Frontal cortex (tissue), 3 donors: ENCODE measurements at regions not wholly inside any gene's neighbourhood (a gene's known extent, or its start where the extent isn't known, plus 50 kb on each side); places are given as distances from the start of the nearest gene placed in this dataset.

ENCODE experiments used
- DNase-seq, 2 donors: peaks; one replicate each; pipeline ENCODE4 v3.0.0; 2012; ENCODE audit warnings: low spot score in 2 of 2
- FAIRE-seq: peaks from 2 replicates; lab custom pipeline; 2012; peaks lifted over from hg19 to GRCh38; lab: Jason Lieb, UNC
- donor health status: control.
- donor health status: control.
- donor health status: control.

DNA sequence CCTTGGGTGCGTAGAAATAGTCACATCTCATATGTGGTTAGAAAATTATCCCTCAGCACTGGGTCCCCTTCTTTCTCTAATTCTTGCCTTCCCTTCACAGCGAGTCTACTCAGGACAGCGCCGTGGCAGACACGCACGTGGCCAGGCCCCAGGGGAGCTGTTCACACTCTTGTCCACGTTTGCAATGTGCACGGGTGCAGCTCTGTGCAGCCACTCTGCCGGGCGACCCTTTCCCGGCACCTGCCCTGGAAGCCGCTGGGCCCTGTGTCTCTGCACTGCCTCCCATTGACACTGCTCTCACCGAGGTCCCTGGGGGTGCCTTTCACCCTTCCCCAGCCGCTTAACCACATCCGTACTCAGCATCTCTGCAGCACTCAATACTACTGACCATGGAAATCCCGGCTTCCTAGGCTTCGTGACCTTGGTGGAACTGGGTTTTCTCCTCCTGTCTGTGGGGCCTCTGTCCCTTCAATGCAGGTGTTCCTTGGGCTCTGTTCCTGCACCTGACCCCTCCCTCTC is 104.9 kb downstream of the DACT2 start:
- no peak for DNase-seq

DNA sequence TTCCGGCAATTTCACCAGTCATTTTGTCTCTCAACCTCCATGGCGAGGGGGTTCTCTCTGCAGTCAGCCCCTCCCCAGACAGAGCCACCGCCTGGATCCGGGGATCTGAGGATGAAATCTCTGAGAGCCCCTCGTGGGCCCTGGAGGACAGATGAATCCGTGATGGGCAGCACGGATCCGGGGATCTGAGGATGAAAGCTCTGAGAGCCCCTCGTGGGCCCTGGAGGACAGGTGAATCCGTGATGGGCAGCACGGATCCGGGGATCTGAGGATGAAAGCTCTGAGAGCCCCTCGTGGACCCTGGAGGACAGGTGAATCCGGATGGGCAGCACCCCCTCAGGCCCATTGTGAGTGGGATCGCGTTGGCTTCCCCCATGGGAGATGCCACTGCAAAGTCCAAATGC is 106.5 kb downstream of the DACT2 start:
- FAIRE-seq, result no peak

More for the DNA sequence above, 104.9 kb downstream of the DACT2 start:
- no peak for FAIRE-seq

DNA sequence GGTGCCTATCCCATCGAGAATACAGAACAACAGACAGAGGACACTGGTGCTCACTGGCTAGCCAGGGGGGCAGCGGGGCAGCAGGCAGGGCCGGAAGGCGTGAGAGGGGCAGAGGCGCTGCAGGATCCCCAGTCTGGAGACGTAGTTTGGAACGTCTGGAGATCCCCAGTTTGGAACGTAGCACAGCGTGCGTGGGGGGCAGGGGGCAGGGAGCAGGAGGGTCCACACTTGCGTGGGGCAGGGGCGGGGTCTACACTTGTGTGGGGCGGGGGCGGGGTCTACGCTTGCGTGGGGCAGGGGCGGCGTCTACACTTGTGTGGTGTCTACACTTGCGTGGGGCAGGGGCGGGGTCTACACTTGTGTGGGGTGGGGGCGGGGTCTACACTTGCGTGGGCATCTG is 107.2 kb downstream of the DACT2 start:
- DNase-seq, result no peak
- no peak for FAIRE-seq

More for the DNA sequence above, 106.5 kb downstream of the DACT2 start:
- DNase-seq, result no peak

DNA sequence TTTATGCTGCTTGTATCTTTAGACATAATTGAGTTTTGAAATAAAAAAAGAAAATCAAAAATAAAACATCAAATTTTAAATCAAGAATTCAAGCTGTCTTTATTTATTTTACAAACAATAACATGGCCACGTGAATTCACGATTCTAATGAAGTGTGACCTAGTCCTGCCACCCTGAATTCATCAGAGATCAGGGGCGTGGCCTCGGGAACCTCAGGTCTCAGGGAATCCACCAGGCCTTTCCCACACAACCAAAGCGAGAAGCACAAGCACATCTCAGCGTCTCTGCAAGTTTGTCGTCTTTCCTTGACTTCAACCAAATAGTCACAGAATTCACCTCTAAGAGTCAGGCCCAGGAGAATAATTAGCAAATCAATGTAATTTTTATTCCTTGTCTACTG is 107.9 kb downstream of the DACT2 start:
- FAIRE-seq, result no peak
- no peak for DNase-seq

DNA sequence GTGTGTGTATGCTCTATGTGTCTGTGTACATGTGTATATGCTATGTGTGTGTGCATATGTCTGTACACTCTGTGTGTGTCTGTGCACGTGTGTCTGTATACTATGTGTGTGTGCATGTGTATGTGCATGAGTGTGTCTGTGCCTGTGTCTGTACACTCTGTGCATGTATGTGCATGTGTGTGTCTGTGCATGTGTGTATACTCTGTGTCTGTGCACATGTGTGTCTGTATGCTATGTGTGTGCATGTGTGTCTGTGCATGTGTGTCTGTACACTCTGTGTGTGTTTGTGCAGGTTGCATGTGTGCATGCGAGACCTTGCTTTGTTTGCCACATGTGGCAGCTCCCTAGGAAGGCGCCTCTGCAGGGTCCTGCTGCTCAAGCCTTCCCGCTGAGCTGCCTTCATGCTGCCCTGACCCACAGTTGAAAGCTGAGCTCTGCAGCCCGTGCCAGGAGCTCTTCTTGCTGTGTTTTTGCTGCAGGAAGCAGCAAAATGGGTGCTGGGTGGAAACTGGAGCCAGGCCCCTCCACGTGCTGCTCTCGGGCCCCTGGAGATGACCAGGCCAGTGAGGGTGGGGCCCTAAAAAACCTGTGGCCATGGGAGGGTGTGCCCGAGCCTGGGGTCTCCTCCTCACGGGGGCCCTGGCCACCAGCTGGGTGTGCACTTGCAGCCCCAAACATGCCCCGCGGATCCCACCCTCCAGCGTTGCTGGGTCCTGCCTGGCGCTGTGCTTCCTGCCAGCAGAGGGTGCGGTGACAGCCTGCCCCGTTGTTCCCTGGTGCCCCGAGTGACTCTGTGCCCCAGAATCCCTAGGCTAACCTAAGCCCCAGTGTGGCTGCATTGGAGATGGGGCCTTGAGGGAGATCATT is 109.1 kb downstream of the DACT2 start:
- FAIRE-seq (no peak), DNase-seq (no peak)

DNA sequence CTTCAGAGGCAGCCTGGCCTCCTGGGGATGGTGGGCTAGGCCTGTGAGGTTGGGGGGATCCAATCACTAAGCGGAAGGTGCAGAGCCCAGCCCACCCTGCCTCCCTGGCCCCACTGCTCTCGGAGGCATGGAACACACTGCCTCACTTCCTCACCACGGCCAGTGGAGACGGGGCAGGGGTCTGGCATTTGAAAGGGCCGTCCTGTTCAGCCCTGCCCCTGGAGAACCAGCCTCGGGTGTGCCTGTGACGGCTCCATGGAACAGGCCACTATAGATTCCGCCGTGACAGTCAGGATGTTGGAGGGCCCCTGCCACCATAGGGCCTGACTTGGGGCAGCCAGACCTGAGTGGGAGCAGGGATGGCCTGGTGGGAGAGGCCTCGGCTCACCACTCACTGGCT is 110.2 kb downstream of the DACT2 start:
- DNase-seq (no peak), FAIRE-seq (no peak)

DNA sequence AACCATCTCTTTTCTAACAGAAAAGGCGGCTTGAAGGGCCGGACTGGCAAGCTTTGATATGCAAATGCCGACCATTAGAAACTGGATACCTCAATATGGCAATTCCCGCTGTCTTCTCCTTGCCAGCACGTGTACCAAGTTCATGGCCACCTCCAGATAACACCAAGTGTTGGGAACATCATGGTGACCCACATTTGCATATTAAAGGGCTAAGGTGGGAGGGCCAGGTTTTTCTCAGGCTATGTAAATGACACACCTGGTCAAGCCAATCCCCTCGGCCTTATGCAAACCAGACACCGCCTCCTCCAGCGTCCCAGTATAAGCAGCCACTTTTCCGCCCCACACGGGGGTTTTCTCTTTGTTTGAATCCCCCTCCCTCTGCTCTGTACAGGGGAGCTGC is 110.7 kb downstream of the DACT2 start:
- FAIRE-seq (no peak), DNase-seq (no peak)

DNA sequence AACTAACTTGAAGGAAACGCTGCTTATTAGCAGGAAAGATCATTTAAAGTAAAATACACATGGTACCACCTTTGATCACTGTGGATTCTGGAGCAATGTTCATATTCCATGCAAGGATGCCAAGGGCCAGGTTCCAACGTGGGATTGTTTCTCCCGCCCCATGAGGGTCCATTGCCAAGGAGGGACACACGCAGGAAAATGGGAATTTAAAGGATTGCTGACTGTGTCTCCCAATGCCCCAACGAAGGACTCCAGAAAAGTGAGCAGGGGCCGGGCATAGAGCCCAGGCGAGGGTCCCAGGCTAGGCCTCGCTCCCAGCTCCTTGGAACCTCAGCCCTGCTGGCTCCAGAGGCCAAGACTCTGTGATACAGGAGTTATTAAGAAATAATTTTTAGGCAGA is 111.2 kb downstream of the DACT2 start:
- FAIRE-seq, result no peak
- DNase-seq, result no peak

DNA sequence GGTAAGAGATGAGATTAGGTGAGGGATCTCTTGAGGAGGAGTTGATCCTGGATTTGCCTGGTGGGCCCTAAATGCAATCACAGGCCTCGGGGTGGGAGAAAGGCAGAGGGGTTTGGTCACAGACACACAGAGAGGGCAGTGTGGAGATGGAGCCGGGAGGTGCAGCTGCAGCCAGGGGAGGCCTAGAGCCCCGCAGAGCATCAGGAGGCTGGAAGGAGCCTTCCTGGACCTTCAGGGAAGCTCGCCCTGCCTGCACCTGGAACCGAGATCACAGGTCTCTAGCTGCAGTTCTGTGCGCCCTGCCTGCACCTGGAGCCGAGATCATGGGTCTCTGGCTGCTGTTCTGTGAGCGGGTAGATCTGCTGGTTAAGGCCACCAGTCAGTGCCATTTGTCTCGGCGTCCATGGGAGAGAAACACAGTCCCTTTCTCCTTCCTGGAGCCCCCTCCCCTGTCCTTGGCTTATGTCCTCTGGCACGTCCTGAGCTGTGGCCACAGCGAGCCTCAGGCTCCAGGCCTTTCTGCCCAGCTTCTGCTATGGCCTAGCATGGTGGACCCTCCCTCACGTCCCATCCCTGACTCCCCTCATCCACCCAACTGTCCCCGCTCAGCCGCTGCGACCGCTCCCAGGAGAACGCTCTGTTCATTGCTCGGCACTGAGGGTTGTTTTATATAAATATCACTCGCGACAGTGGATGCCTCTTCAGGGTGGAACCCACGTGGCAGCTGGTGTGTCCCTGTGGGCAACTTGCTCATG is 112.0 kb downstream of the DACT2 start:
- FAIRE-seq, result no peak
- DNase-seq, result no peak

DNA sequence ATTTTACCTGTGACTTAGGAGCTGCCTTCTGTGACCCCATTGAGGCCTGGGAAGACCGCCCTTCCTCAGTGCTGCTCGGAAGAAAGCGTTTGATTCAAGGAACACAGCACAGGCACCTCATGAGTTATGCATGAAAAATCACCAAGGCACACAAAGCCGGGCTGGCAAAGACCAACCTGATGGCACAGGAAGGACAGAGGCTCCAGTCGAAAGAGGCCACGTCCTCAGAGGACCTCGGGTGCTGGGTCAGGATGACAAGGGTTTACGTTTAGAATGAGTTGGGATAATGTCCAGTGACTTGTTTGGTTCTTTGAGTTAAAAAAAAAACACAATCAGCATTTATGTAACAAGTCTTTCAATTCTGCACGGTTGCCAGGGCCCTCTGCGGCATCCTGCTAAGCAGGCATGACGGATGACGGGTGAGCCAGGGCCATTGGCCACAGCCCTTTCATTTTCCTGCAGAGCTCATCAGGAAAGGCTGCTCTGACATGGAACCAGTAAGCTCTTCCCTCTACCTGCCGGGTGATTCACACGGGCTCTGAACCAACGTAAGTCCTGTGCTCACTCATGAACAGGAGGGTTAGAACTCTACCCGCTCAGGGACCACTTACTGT is 112.8 kb downstream of the DACT2 start:
- FAIRE-seq, result no peak

DNA sequence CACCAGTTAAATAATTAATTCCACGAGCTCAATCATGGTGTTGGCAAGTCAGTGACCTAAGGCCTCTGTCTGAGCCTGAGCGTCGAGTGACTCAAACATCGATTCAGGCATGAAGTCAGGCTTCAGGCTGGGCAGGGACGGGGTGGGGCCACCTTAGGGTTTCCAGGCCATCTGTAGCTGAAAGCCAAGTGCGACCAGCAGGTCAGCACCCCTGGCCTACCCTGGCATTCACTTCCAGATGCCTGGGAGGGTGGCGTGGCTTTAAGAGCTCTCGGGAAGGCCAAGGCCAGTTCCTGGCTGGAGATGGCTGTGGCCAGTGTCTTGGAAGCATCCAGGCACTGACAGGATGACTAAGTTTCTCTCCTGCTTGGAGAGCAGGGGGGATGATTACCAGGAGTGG is 113.4 kb downstream of the DACT2 start:
- FAIRE-seq (no peak), DNase-seq (no peak)

More for the DNA sequence above, 112.8 kb downstream of the DACT2 start:
- DNase-seq, result no peak

DNA sequence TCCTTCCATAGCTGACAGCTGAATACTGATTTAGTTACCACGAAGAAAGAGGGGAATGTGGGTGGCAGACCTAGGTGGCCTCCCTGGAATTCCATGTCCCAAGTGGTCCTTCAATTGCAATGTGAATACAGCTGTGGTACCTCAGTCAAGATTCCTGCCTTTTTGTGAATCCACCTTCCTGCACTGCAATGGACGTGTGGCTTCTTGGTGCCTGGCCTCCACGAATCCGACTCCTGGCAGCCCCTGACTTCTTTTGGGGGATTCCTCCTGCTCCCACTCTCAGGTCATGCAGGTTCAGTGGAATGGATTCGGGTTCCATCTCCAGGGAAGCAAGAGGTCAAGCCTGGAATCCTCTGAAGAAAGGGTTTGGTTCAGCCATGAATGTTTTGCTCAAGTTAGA is 117.8 kb downstream of the DACT2 start:
- FAIRE-seq, result no peak

DNA sequence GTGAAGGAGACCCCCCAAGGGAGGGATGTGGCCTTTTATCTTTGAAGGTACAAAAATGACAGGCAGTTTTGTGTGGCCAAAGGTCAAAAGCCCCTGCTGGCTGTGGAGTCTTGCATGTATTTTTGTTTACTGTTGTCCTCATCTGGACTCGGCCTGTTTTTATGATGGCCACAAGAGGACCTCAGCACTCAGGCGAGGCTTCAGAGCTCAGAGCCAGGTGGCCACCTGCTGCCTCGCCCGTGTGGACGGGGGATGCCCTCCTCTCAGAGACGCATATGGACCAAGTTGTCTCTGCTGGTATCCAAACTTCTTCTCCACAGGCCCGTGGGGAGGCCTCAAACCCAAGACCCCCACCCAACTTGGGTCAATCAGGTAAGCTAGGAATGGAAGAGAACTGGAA is 118.2 kb downstream of the DACT2 start:
- FAIRE-seq, result no peak
- no peak for DNase-seq

More for the DNA sequence above, 117.8 kb downstream of the DACT2 start:
- no peak for DNase-seq

DNA sequence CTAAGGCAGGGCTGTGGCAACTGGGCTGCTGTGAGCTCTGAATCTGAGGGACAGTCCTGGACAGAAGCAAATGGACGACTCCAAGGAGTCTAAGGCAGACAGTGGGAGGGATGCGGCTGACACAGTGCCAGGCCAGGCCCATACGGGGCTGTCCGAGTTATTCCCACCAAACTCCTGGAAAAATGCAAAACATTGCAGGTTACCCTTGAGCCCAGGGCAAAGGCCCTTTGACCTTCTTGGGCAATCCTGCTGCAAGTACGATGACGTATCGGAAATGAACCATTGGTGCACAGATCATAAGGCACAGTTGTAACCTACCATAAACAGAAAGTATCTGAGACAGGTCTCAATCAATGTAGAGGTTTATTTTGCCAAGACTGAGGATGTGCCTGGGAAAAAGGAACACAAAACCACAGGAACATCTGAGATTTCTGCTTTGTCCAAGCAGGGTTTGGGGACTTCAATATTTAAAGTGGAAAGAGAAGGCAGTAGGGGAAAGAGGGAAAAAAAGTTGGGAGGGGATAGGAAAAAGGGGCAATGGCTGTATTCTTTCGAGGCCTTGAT is 118.9 kb downstream of the DACT2 start:
- no peak for FAIRE-seq
- no peak for DNase-seq

DNA sequence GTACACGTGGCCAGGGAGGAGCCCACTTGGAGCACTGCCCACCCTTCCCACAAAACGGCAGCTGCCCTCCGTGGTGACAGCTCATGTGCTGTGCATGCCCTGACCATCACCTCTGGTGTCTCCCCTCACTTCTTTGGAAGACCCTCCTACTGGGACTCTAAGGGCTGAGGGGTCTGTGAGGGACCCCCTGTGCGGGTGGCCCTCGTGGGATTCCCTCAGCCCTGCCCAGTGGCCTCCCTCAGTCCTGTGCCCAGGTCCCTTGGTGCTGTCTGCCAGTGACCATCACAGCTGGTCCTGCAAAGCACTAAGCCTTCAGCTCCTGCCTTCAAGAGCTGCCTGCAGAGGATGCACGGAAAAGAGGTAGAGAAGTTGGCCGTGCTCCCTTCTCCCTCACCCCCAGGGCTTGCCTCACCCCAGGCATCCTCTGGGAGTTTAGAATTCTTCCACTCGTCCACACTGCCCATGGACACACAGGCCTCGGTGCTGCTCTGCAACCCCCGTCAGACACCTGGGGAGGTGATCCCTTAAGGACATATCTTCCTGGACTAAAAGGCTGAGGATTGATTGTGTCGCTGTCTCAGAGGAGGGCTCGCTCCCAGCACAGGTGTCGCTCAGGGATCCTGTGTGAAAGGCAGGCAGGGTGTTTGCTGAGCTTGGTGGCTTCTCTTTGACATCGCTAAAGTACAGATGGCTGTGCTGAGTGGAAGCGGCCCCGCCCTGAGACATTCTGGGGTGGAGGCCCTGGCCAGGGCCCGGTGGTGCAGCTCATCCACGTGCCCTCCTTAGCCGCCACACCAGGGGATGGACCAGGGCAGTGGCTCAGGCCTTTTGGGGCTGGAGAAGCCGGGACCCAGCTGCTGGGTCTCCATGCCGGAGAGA is 119.5 kb upstream of the FRMD1 start:
- DNase-seq (no peak), FAIRE-seq (no peak)

DNA sequence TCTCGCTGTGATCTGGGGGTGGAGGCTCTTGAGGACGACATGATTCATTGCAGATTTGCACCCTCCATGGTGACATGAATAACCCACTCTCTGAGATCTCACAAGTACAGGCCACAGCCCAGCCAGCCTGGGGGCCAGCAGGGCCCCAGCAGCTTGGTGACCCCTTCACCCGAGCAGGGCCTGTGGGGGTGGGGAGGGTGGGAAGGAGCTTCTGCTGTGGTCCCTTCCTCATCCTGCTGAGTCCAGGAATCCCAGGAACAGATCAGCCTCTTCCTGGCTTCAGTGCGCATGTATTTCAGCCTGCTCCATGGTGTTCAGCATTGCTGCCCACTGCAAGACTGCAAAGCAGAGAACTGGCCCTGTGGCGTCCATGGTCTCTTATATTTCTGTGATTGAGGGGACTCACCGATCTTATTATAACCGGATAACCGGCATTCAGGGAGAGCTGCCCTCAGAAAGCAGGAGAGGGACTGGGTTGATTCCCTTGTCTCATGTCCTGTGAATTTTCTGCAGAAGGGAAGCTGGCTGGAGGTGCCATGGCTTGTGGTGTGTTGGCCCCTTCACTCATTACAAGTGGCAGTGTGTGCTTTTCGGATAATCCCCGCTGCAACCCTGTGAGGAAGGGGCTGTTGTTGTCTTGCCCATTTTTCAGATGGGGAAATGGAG is 118.8 kb upstream of the FRMD1 start:
- FAIRE-seq (no peak), DNase-seq (no peak)

DNA sequence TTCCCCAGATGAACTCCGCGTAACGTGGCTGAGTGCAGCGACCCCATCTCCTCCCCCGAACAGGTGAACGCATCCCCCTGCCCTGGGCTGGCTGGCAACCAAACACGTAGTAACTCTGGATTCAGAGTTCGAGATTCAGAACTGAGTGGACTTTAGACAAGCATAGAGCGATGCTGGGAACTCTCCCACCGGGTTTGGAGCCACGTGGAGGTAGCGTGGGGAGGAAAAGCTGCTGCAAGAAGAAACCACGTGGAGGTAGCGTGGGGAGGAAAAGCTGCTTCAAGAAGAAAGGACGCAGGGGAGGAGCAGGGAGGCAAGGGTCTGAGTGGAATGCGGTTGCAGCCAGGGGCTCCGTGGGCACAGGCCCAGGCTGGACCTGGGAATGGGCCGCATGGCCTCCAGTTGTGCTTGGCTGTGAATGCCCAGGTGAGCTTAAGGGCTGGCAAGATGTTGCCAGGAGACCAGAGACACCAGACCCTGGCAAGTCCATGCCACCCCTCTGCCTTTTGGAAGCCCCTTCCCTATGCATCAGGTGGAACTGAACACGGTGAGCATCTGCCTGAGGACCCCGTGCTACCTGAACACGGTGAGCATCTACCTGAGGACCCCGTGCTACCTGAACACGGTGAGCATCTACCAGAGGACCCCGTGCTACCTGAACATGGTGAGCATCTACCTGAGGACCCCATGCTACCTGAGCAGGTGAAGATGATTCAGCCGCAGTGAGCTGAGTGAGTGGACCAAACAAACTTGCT is 118.0 kb upstream of the FRMD1 start:
- DNase-seq (no peak), FAIRE-seq (no peak)

DNA sequence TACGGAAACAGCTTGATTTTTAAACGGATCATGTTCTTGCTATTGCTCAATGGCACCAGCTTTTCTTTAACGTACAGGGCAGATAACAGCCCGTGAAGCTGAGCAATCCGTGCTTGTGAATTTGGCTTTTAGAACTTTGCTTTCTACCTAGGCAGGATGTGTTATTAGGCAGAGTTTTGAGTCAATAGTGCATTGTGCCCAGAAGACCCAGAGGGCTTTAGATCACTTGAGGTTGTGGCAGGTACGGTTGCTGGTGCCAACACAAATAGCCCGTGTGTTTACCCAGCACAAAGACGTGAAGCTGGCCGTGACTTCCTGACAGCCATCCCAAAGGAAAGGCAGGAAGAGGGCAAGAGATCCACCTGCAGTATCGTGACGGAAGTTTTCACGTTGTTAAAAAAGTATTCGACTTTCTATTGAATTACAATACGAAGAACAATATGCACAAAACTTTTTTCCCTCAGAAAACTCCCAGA is 117.4 kb upstream of the FRMD1 start:
- FAIRE-seq (no peak), DNase-seq (no peak)
